ENCODE measurements at regions not wholly inside any gene's neighbourhood (a gene's known extent, or its start where the extent isn't known, plus 50 kb on each side); places are given as distances from the start of the nearest gene placed in this dataset.
"Not testable (repeated sequence)": the region's sequence is repeated elsewhere in the genome, so short reads cannot be mapped to it uniquely, and the experiment has no call there.

DNA sequence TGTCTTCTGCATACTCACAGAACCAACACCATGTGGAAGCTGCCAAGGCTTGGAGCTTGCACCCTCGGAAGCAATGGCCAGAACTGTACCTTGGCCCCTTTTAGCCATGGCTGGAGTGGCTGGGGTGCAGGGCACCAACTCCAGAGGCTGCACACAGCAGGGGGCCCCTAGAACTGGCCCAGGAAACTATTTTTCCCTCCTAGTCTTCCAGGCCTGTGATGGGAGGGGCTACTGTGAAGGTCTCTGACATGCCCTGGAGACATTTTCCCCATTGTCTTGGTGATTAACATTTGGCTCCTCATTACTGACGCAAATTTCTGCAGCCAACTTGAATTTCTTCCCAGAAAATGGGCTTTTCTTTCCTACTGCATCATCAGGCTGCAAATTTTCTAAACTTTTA is 248.6 kb upstream of the RHOBTB1 start:
- H3K36me3 Mint-ChIP-seq; H3K4me3 Mint-ChIP-seq; H3K4me1 ChIP-seq (ENCODE audit: control insufficient read depth in 1 of 2, extremely low read depth in 1 of 2, insufficient read depth in 2 of 2, low read length in 2 of 2); H3K4me3 ChIP-seq (ENCODE audit: control insufficient read depth in 1 of 2, extremely low read depth in 1 of 2, low read length in 1 of 2); H3K27me3 Mint-ChIP-seq; H3K36me3 ChIP-seq (ENCODE audit: control insufficient read depth in 2 of 2, extremely low read depth in 1 of 2, insufficient read depth in 1 of 2, low read length in 1 of 2); POLR2A ChIA-PET; H3K27ac Mint-ChIP-seq; ATAC-seq (replicated peaks in 1 of 4); H3K27ac ChIP-seq (ENCODE audit: low read length); DNase-seq; H3K9me3 Mint-ChIP-seq; H3K4me1 Mint-ChIP-seq; CTCF ChIA-PET; H3K27me3 ChIP-seq (replicated peaks in 1 of 2; ENCODE audit: control insufficient read depth in 2 of 2, extremely low read depth in 1 of 2, insufficient read depth in 2 of 2, low read length in 1 of 2); H3K9me3 ChIP-seq: not testable (repeated sequence)
- 90% methylated on average over 2 of the region's 2 CpGs for WGBS (ENCODE audit: insufficient coverage)

DNA sequence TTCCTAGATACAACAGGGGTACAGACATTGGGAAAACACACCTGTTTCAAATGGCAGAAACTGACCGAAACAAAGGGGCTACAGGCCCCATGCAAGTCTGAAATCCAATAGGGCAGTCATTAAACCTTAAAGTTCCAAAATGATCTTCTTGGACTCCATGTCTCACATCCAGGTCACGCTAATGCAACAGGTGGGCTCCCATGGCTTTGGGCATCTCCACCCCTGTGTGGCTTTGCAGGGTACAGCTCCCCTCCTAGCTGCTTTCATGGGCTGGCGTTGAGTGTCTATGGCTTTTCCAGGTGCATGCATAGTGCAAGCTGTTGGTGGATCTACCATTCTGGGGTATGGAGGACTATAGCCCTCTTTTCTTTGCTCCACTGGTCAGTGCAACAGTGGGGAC is 248.1 kb upstream of the RHOBTB1 start:
- Mint-ChIP-seq H3K27ac (no peak overlapping the region), H3K4me1 (no peaks in the 10 kb centered on the region), H3K9me3 (peaks cover 0 to 7% (median 0%) of the 10 kb centered on the region in 3 donors), H3K36me3 (no peaks in the 10 kb centered on the region), H3K27me3 (peaks cover 0 to 1% of the 10 kb centered on the region in 2 donors), H3K4me3 (no peak overlapping the region)
- Histone ChIP-seq H3K36me3 (ENCODE audit: control insufficient read depth in 2 of 2, extremely low read depth in 1 of 2, insufficient read depth in 1 of 2, low read length in 1 of 2) (no peaks in the 10 kb centered on the region), H3K27ac (ENCODE audit: low read length) (no peak overlapping the region), H3K4me1 (ENCODE audit: control insufficient read depth in 1 of 2, extremely low read depth in 1 of 2, insufficient read depth in 2 of 2, low read length in 2 of 2) (no peaks in the 10 kb centered on the region), H3K27me3 (replicated peaks in 1 of 2; ENCODE audit: control insufficient read depth in 2 of 2, extremely low read depth in 1 of 2, insufficient read depth in 2 of 2, low read length in 1 of 2) (peaks cover 0 to 3% of the 10 kb centered on the region in 2 experiments), H3K9me3 (no peaks in the 10 kb centered on the region), H3K4me3 (ENCODE audit: control insufficient read depth in 1 of 2, extremely low read depth in 1 of 2, low read length in 1 of 2) (no peak overlapping the region)
- ChIA-PET POLR2A (no interaction called here), CTCF (no interaction called here)
- DNase-seq = no peak
- WGBS (ENCODE audit: insufficient coverage) = 85% methylated on average over 2 of the region's 3 CpGs
- ATAC-seq (replicated peaks in 1 of 4) = no peak

DNA sequence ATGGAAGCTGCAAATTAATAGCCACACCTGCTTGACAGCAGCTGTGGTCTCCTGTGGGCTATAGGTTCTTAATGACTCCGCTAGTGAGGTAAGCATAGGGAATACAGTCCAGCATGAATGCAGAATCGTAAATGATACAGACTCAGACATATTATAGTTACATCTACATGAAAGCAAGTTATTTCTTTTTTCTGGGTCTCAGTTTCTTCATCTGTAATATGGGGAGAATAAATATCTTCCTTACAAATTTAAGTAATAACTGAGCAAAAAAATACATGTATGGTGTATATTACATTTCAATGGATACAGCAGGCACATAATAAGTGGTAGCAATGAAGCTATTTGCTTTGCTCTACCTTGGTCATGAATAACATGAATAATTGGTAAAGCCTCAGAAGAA is 245.9 kb upstream of the RHOBTB1 start:
- POLR2A ChIA-PET = no interaction called here

DNA sequence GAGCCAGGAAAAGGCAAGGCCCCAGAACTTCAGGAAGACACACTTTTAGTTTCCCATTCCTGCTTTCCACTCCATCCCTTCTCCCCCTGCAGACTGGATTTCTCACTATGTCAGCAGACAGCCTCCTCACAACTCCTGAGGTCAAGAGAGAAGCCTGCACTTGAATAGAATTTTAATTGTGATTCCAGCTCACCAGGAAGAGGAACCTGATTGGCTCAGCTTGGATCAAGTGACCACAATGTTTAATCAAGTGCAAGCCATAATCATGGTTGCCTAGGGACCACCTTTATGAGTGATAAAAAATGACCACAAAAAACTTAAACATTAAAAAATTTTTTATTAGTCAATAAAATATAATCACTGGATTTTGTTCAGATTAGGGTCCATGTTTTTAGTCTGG is 244.7 kb upstream of the RHOBTB1 start:
- no peaks in the 10 kb centered on the region for H3K36me3 Mint-ChIP-seq
- CTCF ChIA-PET = interaction anchor here in 1 of 2 donors (0.5 kb wide), 1 partner anchor 24 kb away, joined by 4 read pairs; no protein-coding TSS in a partner anchor
- peaks cover 0 to 1% of the 10 kb centered on the region in 2 donors for H3K27me3 Mint-ChIP-seq

More for the DNA sequence above, 245.9 kb upstream of the RHOBTB1 start:
- no peaks in the 10 kb centered on the region for H3K36me3 Mint-ChIP-seq
- Histone ChIP-seq H3K36me3 (ENCODE audit: control insufficient read depth in 2 of 2, extremely low read depth in 1 of 2, insufficient read depth in 1 of 2, low read length in 1 of 2) (no peaks in the 10 kb centered on the region), H3K4me1 (ENCODE audit: control insufficient read depth in 1 of 2, extremely low read depth in 1 of 2, insufficient read depth in 2 of 2, low read length in 2 of 2) (no peaks in the 10 kb centered on the region), H3K27me3 (replicated peaks in 1 of 2; ENCODE audit: control insufficient read depth in 2 of 2, extremely low read depth in 1 of 2, insufficient read depth in 2 of 2, low read length in 1 of 2) (peaks cover 0 to 3% of the 10 kb centered on the region in 2 experiments), H3K27ac (ENCODE audit: low read length) (no peak overlapping the region), H3K4me3 (ENCODE audit: control insufficient read depth in 1 of 2, extremely low read depth in 1 of 2, low read length in 1 of 2) (no peak overlapping the region), H3K9me3 (no peaks in the 10 kb centered on the region)
- no peaks in the 10 kb centered on the region for H3K4me1 Mint-ChIP-seq
- peaks cover 0 to 1% of the 10 kb centered on the region in 2 donors for H3K27me3 Mint-ChIP-seq
- ATAC-seq (replicated peaks in 1 of 4) (no peak), DNase-seq (no peak)
- H3K4me3 Mint-ChIP-seq = no peak overlapping the region
- H3K27ac Mint-ChIP-seq = no peak overlapping the region
- CTCF ChIA-PET = no interaction called here
- WGBS (ENCODE audit: insufficient coverage) = no CpG with 5 or more reads among the region's 2 CpGs
- peaks cover 0 to 7% (median 0%) of the 10 kb centered on the region in 3 donors for H3K9me3 Mint-ChIP-seq

DNA sequence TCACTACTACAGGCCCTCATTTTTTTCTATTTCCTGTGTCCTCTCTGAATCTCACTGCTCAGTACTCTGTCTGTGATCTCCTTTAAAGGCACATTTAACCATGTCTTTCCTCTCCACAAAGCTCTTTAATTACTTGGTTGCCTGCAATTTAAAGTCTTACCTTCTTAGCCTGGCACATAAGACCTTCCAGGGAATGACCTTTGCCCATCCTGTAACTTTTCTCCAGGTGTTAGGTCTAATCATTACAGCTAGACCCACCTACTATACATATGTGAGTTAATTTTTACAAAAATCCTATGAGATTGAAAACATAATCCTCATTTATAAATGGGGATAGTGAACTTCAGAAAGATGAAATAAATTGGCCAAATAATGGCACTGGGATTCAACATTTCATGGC is 244.1 kb upstream of the RHOBTB1 start:
- Mint-ChIP-seq H3K4me1 (no peaks in the 10 kb centered on the region), H3K36me3 (no peaks in the 10 kb centered on the region), H3K9me3 (peaks cover 0 to 3% (median 0%) of the 10 kb centered on the region in 3 donors), H3K4me3 (no peak overlapping the region), H3K27me3 (peaks cover 0 to 1% of the 10 kb centered on the region in 2 donors), H3K27ac (no peak overlapping the region)
- H3K4me1 ChIP-seq (ENCODE audit: control insufficient read depth in 1 of 2, extremely low read depth in 1 of 2, insufficient read depth in 2 of 2, low read length in 2 of 2) = no peaks in the 10 kb centered on the region
- no peaks in the 10 kb centered on the region for H3K36me3 ChIP-seq (ENCODE audit: control insufficient read depth in 2 of 2, extremely low read depth in 1 of 2, insufficient read depth in 1 of 2, low read length in 1 of 2)
- ChIA-PET CTCF (no interaction called here), POLR2A (no interaction called here)
- no peaks in the 10 kb centered on the region for H3K9me3 ChIP-seq
- DNase-seq = no peak
- no peak overlapping the region for H3K27ac ChIP-seq (ENCODE audit: low read length)
- no peak for ATAC-seq (replicated peaks in 1 of 4)
- no peak overlapping the region for H3K4me3 ChIP-seq (ENCODE audit: control insufficient read depth in 1 of 2, extremely low read depth in 1 of 2, low read length in 1 of 2)
- H3K27me3 ChIP-seq (replicated peaks in 1 of 2; ENCODE audit: control insufficient read depth in 2 of 2, extremely low read depth in 1 of 2, insufficient read depth in 2 of 2, low read length in 1 of 2) = peaks cover 0 to 3% of the 10 kb centered on the region in 2 experiments

More for the DNA sequence above, 244.7 kb upstream of the RHOBTB1 start:
- Histone ChIP-seq H3K4me3 (ENCODE audit: control insufficient read depth in 1 of 2, extremely low read depth in 1 of 2, low read length in 1 of 2) (no peak overlapping the region), H3K4me1 (ENCODE audit: control insufficient read depth in 1 of 2, extremely low read depth in 1 of 2, insufficient read depth in 2 of 2, low read length in 2 of 2) (no peaks in the 10 kb centered on the region), H3K9me3 (no peaks in the 10 kb centered on the region), H3K27ac (ENCODE audit: low read length) (no peak overlapping the region), H3K27me3 (replicated peaks in 1 of 2; ENCODE audit: control insufficient read depth in 2 of 2, extremely low read depth in 1 of 2, insufficient read depth in 2 of 2, low read length in 1 of 2) (peaks cover 0 to 3% of the 10 kb centered on the region in 2 experiments), H3K36me3 (ENCODE audit: control insufficient read depth in 2 of 2, extremely low read depth in 1 of 2, insufficient read depth in 1 of 2, low read length in 1 of 2) (no peaks in the 10 kb centered on the region)
- Mint-ChIP-seq H3K4me3 (no peak overlapping the region), H3K4me1 (no peaks in the 10 kb centered on the region), H3K9me3 (peaks cover 0 to 7% (median 0%) of the 10 kb centered on the region in 3 donors), H3K27ac (no peak overlapping the region)
- POLR2A ChIA-PET = no interaction called here
- no peak for DNase-seq
- ATAC-seq (replicated peaks in 1 of 4) = no peak

DNA sequence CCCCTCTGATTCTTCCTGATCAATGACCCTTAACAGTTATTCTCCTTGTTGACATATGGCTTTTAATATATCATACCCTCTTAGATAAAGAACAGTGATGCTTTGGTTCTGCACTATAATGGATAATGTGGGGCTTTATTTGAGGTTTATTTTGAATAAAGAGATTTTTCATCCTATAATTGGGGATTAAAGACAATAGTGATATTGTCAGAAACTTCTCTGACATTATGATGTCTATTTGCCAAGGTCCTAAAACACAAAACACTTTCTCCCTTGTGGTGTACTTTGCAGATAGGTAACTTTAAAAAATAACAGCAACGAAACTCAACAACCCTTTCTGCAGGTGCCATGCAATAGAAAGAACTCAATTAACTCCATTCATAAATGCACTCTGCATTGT is 243.6 kb upstream of the RHOBTB1 start:
- no peak for DNase-seq
- no CpG with 5 or more reads among the region's 1 CpG for WGBS (ENCODE audit: insufficient coverage)

DNA sequence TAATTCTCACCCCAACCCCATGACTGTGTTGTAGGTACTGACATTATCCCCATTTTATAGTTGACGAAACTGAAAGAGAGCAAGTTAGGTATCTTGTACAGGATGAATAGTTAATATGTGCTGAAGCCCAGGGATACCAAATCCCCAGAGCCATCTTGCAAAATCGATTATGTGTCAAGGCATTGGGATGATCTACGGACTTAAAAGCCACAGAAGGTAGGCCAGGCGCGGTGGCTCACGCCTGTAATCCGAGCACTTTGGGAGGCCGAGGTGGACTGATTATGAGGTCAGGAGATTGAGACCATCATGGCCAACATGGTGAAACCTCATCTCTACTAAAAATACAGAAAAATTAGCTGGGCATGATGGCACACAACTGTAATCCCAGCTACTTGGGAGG is 242.4 kb upstream of the RHOBTB1 start:
- H3K36me3 ChIP-seq (ENCODE audit: control insufficient read depth in 2 of 2, extremely low read depth in 1 of 2, insufficient read depth in 1 of 2, low read length in 1 of 2) = no peaks in the 10 kb centered on the region
- WGBS (ENCODE audit: insufficient coverage) = 80% methylated on average over 1 of the region's 8 CpGs
- peaks cover 0 to 4% of the 10 kb centered on the region in 2 donors for H3K27me3 Mint-ChIP-seq
- H3K9me3 Mint-ChIP-seq = no peaks in the 10 kb centered on the region
- H3K27me3 ChIP-seq (replicated peaks in 1 of 2; ENCODE audit: control insufficient read depth in 2 of 2, extremely low read depth in 1 of 2, insufficient read depth in 2 of 2, low read length in 1 of 2) = no peaks in the 10 kb centered on the region
- no peak overlapping the region for H3K4me3 Mint-ChIP-seq
- H3K27ac Mint-ChIP-seq = no peak overlapping the region
- no peak for DNase-seq
- no peaks in the 10 kb centered on the region for H3K9me3 ChIP-seq
- ChIA-PET CTCF (no interaction called here), POLR2A (no interaction called here)
- no peak for ATAC-seq (replicated peaks in 1 of 4)
- H3K4me3 ChIP-seq (ENCODE audit: control insufficient read depth in 1 of 2, extremely low read depth in 1 of 2, low read length in 1 of 2) = no peak overlapping the region
- H3K27ac ChIP-seq (ENCODE audit: low read length) = no peak overlapping the region
- H3K4me1 ChIP-seq (ENCODE audit: control insufficient read depth in 1 of 2, extremely low read depth in 1 of 2, insufficient read depth in 2 of 2, low read length in 2 of 2) = no peaks in the 10 kb centered on the region
- no peaks in the 10 kb centered on the region for H3K36me3 Mint-ChIP-seq
- no peaks in the 10 kb centered on the region for H3K4me1 Mint-ChIP-seq

More for the DNA sequence above, 243.6 kb upstream of the RHOBTB1 start:
- Mint-ChIP-seq H3K36me3 (no peaks in the 10 kb centered on the region), H3K9me3 (no peaks in the 10 kb centered on the region), H3K27me3 (peaks cover under 1 to 1% of the 10 kb centered on the region in 2 donors), H3K4me1 (no peaks in the 10 kb centered on the region), H3K27ac (no peak overlapping the region), H3K4me3 (no peak overlapping the region)
- no peaks in the 10 kb centered on the region for H3K36me3 ChIP-seq (ENCODE audit: control insufficient read depth in 2 of 2, extremely low read depth in 1 of 2, insufficient read depth in 1 of 2, low read length in 1 of 2)
- H3K27me3 ChIP-seq (replicated peaks in 1 of 2; ENCODE audit: control insufficient read depth in 2 of 2, extremely low read depth in 1 of 2, insufficient read depth in 2 of 2, low read length in 1 of 2) = peaks cover 0 to 3% of the 10 kb centered on the region in 2 experiments
- CTCF ChIA-PET = no interaction called here
- no peaks in the 10 kb centered on the region for H3K9me3 ChIP-seq
- H3K27ac ChIP-seq (ENCODE audit: low read length) = no peak overlapping the region
- ATAC-seq (replicated peaks in 1 of 4) = no peak
- H3K4me3 ChIP-seq (ENCODE audit: control insufficient read depth in 1 of 2, extremely low read depth in 1 of 2, low read length in 1 of 2) = no peak overlapping the region
- H3K4me1 ChIP-seq (ENCODE audit: control insufficient read depth in 1 of 2, extremely low read depth in 1 of 2, insufficient read depth in 2 of 2, low read length in 2 of 2) = no peaks in the 10 kb centered on the region
- POLR2A ChIA-PET = no interaction called here
